ENCODE measurements at regions not wholly inside any gene's neighbourhood (a gene's known extent, or its start where the extent isn't known, plus 50 kb on each side); places are given as distances from the start of the nearest gene placed in this dataset.

GRCh38 chr4:33386764-33387163 is 2666.6 kb downstream of the PCDH7 start:
- no peak for TF ChIP-seq GATA2 (IDR thresholded peaks at IDR 0.05; ENCODE audit: low read depth, low read length)
- TF ChIP-seq GATA3 (IDR thresholded peaks at IDR 0.05; ENCODE audit: low read depth, low read length): no peak

Data from SH-SY5Y (cell line).